IMR-90 (cell line): ENCODE measurements at regions not wholly inside any gene's neighbourhood (a gene's known extent, or its start where the extent isn't known, plus 50 kb on each side); places are given as distances from the start of the nearest gene placed in this dataset.

ENCODE experiments used
- ATAC-seq: fragments of 200-7000 bp; cut with Tn5 transposase; 2 replicates; pipeline ENCODE4 v1.9.1; 2020; ENCODE audit warnings: low read depth, mild to moderate bottlenecking, moderate library complexity
- BruUV-seq: library from RNA; stranded (reverse); fragments of 400-500 nt; replicated peaks from 2 replicates; lab custom pipeline; 2021; lab: Mats Ljungman, UMichigan
- CTCF ChIA-PET: fragments of 300-600 bp; formaldehyde crosslinking; extraction: SDS; loops from one replicate; lab custom pipeline; 2021; ENCODE audit warnings: antibody characterized with exemption; lab: Yijun Ruan, JAX
- POLR2A ChIA-PET: fragments of 300-600 bp; sonication (Branson Sonifier 250); formaldehyde crosslinking; loops from one replicate; lab custom pipeline; 2022; ENCODE audit warnings: antibody characterized with exemption; ENCODE audit not compliant: unreplicated experiment; lab: Charles Lee
- DNase-seq: peaks from one replicate; pipeline ENCODE4 v3.0.0; 2013
- H2AFZ ChIP-seq: replicated peaks from 2 replicates; pipeline ENCODE3; 2013; ENCODE audit warnings: low read length, mild to moderate bottlenecking; ENCODE audit not compliant: poor library complexity
- H2AK5ac ChIP-seq: 2 replicates; pipeline ENCODE4 v1.6.1; 2013; ENCODE audit warnings: low read depth, low read length, inconsistent platforms
- H2AK9ac ChIP-seq: replicated peaks from 2 replicates; pipeline ENCODE3; 2013; ENCODE audit warnings: mild to moderate bottlenecking, low read depth, low read length, moderate library complexity; ENCODE audit not compliant: poor library complexity
- H2BK120ac ChIP-seq: 2 replicates; pipeline ENCODE4 v1.6.1; 2013; ENCODE audit warnings: low read depth, low read length, inconsistent platforms
- H2BK15ac ChIP-seq: 3 replicates; pipeline ENCODE4 v1.6.1; 2013; ENCODE audit warnings: low read depth, low read length, inconsistent platforms
- H2BK20ac ChIP-seq: 2 replicates; pipeline ENCODE4 v1.6.1; 2013; ENCODE audit warnings: low read depth, mild to moderate bottlenecking, inconsistent platforms, low read length, moderate library complexity
- H2BK5ac ChIP-seq: 2 replicates; pipeline ENCODE4 v1.6.1; 2013; ENCODE audit warnings: mild to moderate bottlenecking, low read depth, low read length, inconsistent platforms; ENCODE audit not compliant: poor library complexity, severe bottlenecking
- H3K14ac ChIP-seq: replicated peaks from 2 replicates; pipeline ENCODE4 v1.6.1; 2013; ENCODE audit warnings: low read depth, low read length, inconsistent platforms
- H3K18ac ChIP-seq: 2 replicates; pipeline ENCODE4 v1.6.1; 2013; ENCODE audit warnings: low read depth, low read length, control low read depth
- H3K23ac ChIP-seq: 2 replicates; pipeline ENCODE4 v1.6.1; 2013; ENCODE audit warnings: low read depth, low read length, inconsistent platforms
- H3K27ac ChIP-seq: 2 replicates; pipeline ENCODE4 v1.5.1; 2013; ENCODE audit warnings: mild to moderate bottlenecking, control low read depth, low read length; ENCODE audit not compliant: insufficient read depth
- H3K27me3 ChIP-seq: 2 replicates; pipeline ENCODE4 v1.6.1; 2013; ENCODE audit warnings: low read length; ENCODE audit not compliant: control insufficient read depth, insufficient read depth
- H3K36me3 ChIP-seq: 2 replicates; pipeline ENCODE4 v1.6.1; 2013; ENCODE audit warnings: low read length, mixed read lengths; ENCODE audit not compliant: control insufficient read depth, insufficient read depth
- H3K4ac ChIP-seq: 2 replicates; pipeline ENCODE4 v1.6.1; 2013; ENCODE audit warnings: low read depth, low read length, inconsistent platforms
- H3K4me1 ChIP-seq: 2 replicates; pipeline ENCODE4 v1.6.1; 2013; ENCODE audit warnings: low read length, mixed read lengths; ENCODE audit not compliant: control insufficient read depth, insufficient read depth
- H3K4me2 ChIP-seq: 2 replicates; pipeline ENCODE4 v1.6.1; 2013; ENCODE audit warnings: low read depth, mild to moderate bottlenecking, control low read depth, low read length, moderate library complexity
- H3K4me3 ChIP-seq: 2 replicates; pipeline ENCODE4 v1.5.1; 2013; ENCODE audit warnings: low read depth, mild to moderate bottlenecking, control low read depth, low read length, moderate library complexity; ENCODE audit not compliant: insufficient read depth
- H3K56ac ChIP-seq: 2 replicates; pipeline ENCODE4 v1.6.1; 2013; ENCODE audit warnings: low read length, inconsistent platforms; ENCODE audit not compliant: insufficient read depth; ENCODE audit errors: extremely low read depth
- H3K79me1 ChIP-seq, 2 experiments: 2 replicates each; pipeline ENCODE4 v1.6.1; 2013; ENCODE audit warnings: low read length in 2 of 2, inconsistent platforms in 1 of 2, low read depth in 1 of 2
- H3K9ac ChIP-seq: 2 replicates; pipeline ENCODE4 v1.6.1; 2013; ENCODE audit warnings: low read depth, low read length, control low read depth
- H3K9me1 ChIP-seq: 2 replicates; pipeline ENCODE4 v1.6.1; 2013; ENCODE audit warnings: low read length, inconsistent platforms; ENCODE audit not compliant: insufficient read depth
- H3K9me3 ChIP-seq: 2 replicates; pipeline ENCODE4 v1.6.1; 2013; ENCODE audit warnings: low read length; ENCODE audit not compliant: control insufficient read depth, insufficient read depth
- H4K20me1 ChIP-seq: 2 replicates; pipeline ENCODE4 v1.6.1; 2013; ENCODE audit warnings: low read length, inconsistent platforms; ENCODE audit not compliant: insufficient read depth
- H4K5ac ChIP-seq: 2 replicates; pipeline ENCODE4 v1.6.1; 2013; ENCODE audit warnings: mild to moderate bottlenecking, low read depth, low read length, control low read depth
- H4K8ac ChIP-seq, 2 experiments: 2 replicates each; pipeline ENCODE4 v1.6.1; 2013; ENCODE audit warnings: low read depth in 2 of 2, low read length in 2 of 2, control low read depth in 1 of 2, inconsistent platforms in 1 of 2
- H4K91ac ChIP-seq: 2 replicates; pipeline ENCODE4 v1.6.1; 2013; ENCODE audit warnings: low read depth, low read length, inconsistent platforms; ENCODE audit not compliant: insufficient read depth
- CEBPB ChIP-seq: IDR thresholded peaks from 2 replicates; pipeline ENCODE4 v1.6.1; 2012; ENCODE audit warnings: low read depth, low read length, improper control_type of control experiment
- FOS ChIP-seq: fragments of 150-350 bp; IDR thresholded peaks from 2 replicates; pipeline ENCODE4 v1.6.1; 2016; ENCODE audit warnings: low read depth, low read length
- MXI1 ChIP-seq: IDR thresholded peaks from 2 replicates; pipeline ENCODE4 v1.6.1; 2012; ENCODE audit warnings: low read depth, mild to moderate bottlenecking, low read length, moderate library complexity, borderline replicate concordance
- RAD21 ChIP-seq: IDR thresholded peaks from 2 replicates; pipeline ENCODE4 v1.6.1; 2012; ENCODE audit warnings: low read length, improper control_type of control experiment
- RCOR1 ChIP-seq: IDR thresholded peaks from 2 replicates; pipeline ENCODE4 v1.6.1; 2012; ENCODE audit warnings: mild to moderate bottlenecking, low read length, improper control_type of control experiment; ENCODE audit not compliant: insufficient replicate concordance
- SMC3 ChIP-seq: fragments of 150-350 bp; IDR thresholded peaks from 2 replicates; pipeline ENCODE4 v1.6.1; 2016; ENCODE audit warnings: low read depth, mild to moderate bottlenecking, antibody characterized with exemption, low read length, moderate library complexity
- WGBS, 2 experiments: methylation state at CpG; one replicate each; pipeline versions ENCODE4 v1.1.5 to v1.1.7; 2013; ENCODE audit warnings: missing lambda C conversion rate in 2 of 2; ENCODE audit not compliant: insufficient read length in 1 of 2; ENCODE audit errors: extremely low coverage in 2 of 2; 5-methylcytosine and 5-hydroxymethylcytosine counted together
- dilution Hi-C: fragments of 300-500 bp; cut with HindIII; formaldehyde crosslinking; loops from one replicate; pipeline ENCODE4 v1.14.3; 2018; ENCODE audit warnings: low sequenced_read_pairs; ENCODE audit not compliant: unreplicated experiment
- in situ Hi-C: fragments of 300-500 bp; cut with MboI; formaldehyde crosslinking; loops from 3 replicates; pipeline ENCODE4 v1.14.3; 2019; ENCODE audit warnings: low sequenced_read_pairs, inconsistent platforms, mixed read lengths
- intact Hi-C: fragments of 100-400 bp; cut with micrococcal nuclease; formaldehyde crosslinking; loops from 2 replicates; pipeline ENCODE4 v1.10.0; 2022

DNA sequence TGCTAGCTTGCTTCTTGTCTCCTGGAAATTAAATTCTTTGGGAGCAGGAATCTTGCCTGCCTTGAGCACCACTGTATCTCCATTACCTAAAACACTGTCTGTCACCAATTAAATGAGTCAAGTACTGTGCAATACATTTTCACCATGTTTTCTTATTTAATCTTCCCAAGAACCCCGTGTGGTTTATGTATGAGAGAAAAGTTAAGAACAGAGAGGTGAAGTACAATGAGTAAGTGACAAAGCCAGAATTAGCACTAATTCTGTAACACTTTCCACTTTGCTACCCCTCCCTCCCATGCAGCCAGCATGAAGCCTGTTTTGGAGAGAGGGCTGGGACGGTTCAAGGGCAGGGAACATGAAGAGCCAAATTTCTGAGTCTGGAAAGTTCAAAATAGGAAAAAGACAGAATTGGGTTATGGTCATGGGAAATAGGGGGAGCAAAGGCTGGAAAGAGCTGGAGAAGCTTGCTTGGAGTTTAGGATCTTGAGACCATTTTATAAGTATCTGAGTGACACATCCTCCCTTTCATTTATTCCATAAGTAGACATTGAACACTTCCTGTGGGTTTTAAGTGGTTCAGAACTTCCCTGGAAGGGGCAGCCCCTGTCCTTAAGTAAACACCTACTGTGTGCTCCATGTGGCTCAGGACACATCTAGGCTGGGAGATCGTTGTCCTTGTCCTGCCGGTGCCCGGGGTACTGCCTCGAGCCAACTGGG, 60.5 kb upstream of the CHST1 start:
- H2BK120ac ChIP-seq = no peak overlapping the region

More for the DNA sequence above, 60.5 kb upstream of the CHST1 start:
- Histone ChIP-seq H3K4me1 (no peaks in the 10 kb centered on the region), H3K9me3 (no peaks in the 10 kb centered on the region), H3K79me1 (no peaks in the 10 kb centered on the region), H3K4me3 (no peak overlapping the region), H2BK5ac (no peak overlapping the region), H4K91ac (no peak overlapping the region), H3K9ac (no peak overlapping the region), H3K4me2 (no peak overlapping the region), H3K27ac (no peak overlapping the region), H3K18ac (no peak overlapping the region), H3K56ac (no peak overlapping the region), H2BK15ac (no peak overlapping the region), H3K27me3 (peaks cover 8% of the 10 kb centered on the region; the same call in 1 of the 2 replicates), H2AFZ (no peak overlapping the region), H4K20me1 (no peaks in the 10 kb centered on the region), H3K14ac (no peak overlapping the region), H4K5ac (no peak overlapping the region), H3K36me3 (no peaks in the 10 kb centered on the region), H4K8ac (no peak overlapping the region), H3K9me1 (no peaks in the 10 kb centered on the region), H3K4ac (no peak overlapping the region), H3K23ac (no peak overlapping the region), H2AK9ac (no peak overlapping the region), H2AK5ac (no peak overlapping the region), H2BK20ac (no peak overlapping the region)
- dilution Hi-C loops = no loop called here
- intact Hi-C loops = no loop called here
- ChIA-PET POLR2A (no interaction called here), CTCF (no interaction called here)
- in situ Hi-C loops = no loop called here
- ATAC-seq (no peak), DNase-seq (no peak)
- BruUV-seq = no TSS peak
- WGBS, 2 experiments = no CpG with 5 or more reads among the region's 6 CpGs
- TF ChIP-seq CEBPB = no peak
- no peak for TF ChIP-seq FOS
- TF ChIP-seq SMC3 = no peak
- no peak for TF ChIP-seq MXI1
- TF ChIP-seq RAD21 = no peak
- no peak for TF ChIP-seq RCOR1
